PC-3 (cell line): ENCODE measurements at regions not wholly inside any gene's neighbourhood (a gene's known extent, or its start where the extent isn't known, plus 50 kb on each side); places are given as distances from the start of the nearest gene placed in this dataset.
"Not testable (repeated sequence)": the region's sequence is repeated elsewhere in the genome, so short reads cannot be mapped to it uniquely, and the experiment has no call there.

Experiments used
- ATAC-seq: fragments of 200-7000 bp; cut with Tn5 transposase; 2 replicates; pipeline ENCODE4 v1.9.1; 2020; ENCODE audit warnings: mild to moderate bottlenecking, moderate library complexity
- BruUV-seq: library from RNA; stranded (reverse); fragments of 400-500 nt; replicated peaks from 2 replicates; lab custom pipeline; 2021; lab: Mats Ljungman, UMichigan
- CTCF ChIA-PET: fragments of 300-600 bp; sonication (Branson Sonifier 250); formaldehyde crosslinking; loops from one replicate; lab custom pipeline; 2022; ENCODE audit warnings: antibody characterized with exemption; lab: Charles Lee
- POLR2A ChIA-PET: fragments of 300-600 bp; sonication (Branson Sonifier 250); formaldehyde crosslinking; loops from one replicate; lab custom pipeline; 2022; ENCODE audit warnings: antibody characterized with exemption; ENCODE audit not compliant: unreplicated experiment; lab: Charles Lee
- DNase-seq: peaks from one replicate; pipeline ENCODE4 v3.0.0-alpha.2; 2015
- H2AFZ ChIP-seq: fragments of 300-600 bp; sonication (generic); 2 replicates; pipeline ENCODE4 v1.6.0; 2016; ENCODE audit warnings: antibody characterized with exemption, low read length
- H3F3A ChIP-seq: fragments of 300-600 bp; sonication (generic); one replicate; pipeline ENCODE4 v1.6.0; 2017; ENCODE audit warnings: antibody characterized with exemption, low read length, control low read depth, mild to moderate bottlenecking; ENCODE audit not compliant: unreplicated experiment
- H3K27ac ChIP-seq: fragments of 300-600 bp; sonication (generic); 2 replicates; pipeline ENCODE4 v1.5.1; 2016; ENCODE audit warnings: mild to moderate bottlenecking, low read length
- H3K27me3 ChIP-seq: fragments of 300-600 bp; sonication (generic); 2 replicates; pipeline ENCODE4 v1.6.1; 2016; ENCODE audit warnings: low read length, mixed read lengths
- H3K36me3 ChIP-seq: fragments of 300-600 bp; sonication (generic); 2 replicates; pipeline ENCODE4 v1.6.1; 2016; ENCODE audit warnings: low read depth, mixed run types, low read length, mixed read lengths
- H3K4me1 ChIP-seq: fragments of 300-600 bp; sonication (generic); 2 replicates; pipeline ENCODE4 v1.5.1; 2016; ENCODE audit warnings: low read length; ENCODE audit not compliant: insufficient read depth
- H3K4me2 ChIP-seq: fragments of 300-600 bp; sonication (generic); 2 replicates; pipeline ENCODE4 v1.6.0; 2016; ENCODE audit warnings: low read length
- H3K4me3 ChIP-seq: fragments of 300-600 bp; sonication (generic); 2 replicates; pipeline ENCODE4 v1.5.1; 2016; ENCODE audit warnings: mild to moderate bottlenecking, low read length, mixed read lengths
- H3K79me2 ChIP-seq: fragments of 300-600 bp; sonication (generic); 2 replicates; pipeline ENCODE4 v1.6.1; 2017; ENCODE audit warnings: low read length, mixed read lengths
- H3K9ac ChIP-seq: fragments of 300-600 bp; sonication (generic); 2 replicates; pipeline ENCODE4 v1.6.0; 2016; ENCODE audit warnings: mild to moderate bottlenecking, low read length
- H3K9me2 ChIP-seq: fragments of 300-600 bp; sonication (generic); replicated peaks from 2 replicates; pipeline ENCODE4 v1.6.1; 2016; ENCODE audit warnings: mixed run types, low read length, mixed read lengths
- H3K9me3 ChIP-seq: fragments of 300-600 bp; sonication (generic); 2 replicates; pipeline ENCODE4 v1.6.1; 2016; ENCODE audit warnings: low read length, mixed read lengths
- H4K20me1 ChIP-seq: fragments of 300-600 bp; sonication (generic); 2 replicates; pipeline ENCODE4 v1.6.1; 2016; ENCODE audit warnings: low read length, mixed read lengths
- CTCF ChIP-seq: fragments of 300-600 bp; sonication (generic); conservative IDR thresholded peaks from 2 replicates; pipeline ENCODE4 v1.5.1; 2017; ENCODE audit warnings: antibody characterized with exemption, low read depth, mild to moderate bottlenecking, low read length
- EZH2 ChIP-seq: fragments of 300-600 bp; sonication (generic); IDR thresholded peaks from one replicate; pipeline ENCODE4 v1.6.1; 2017; ENCODE audit warnings: antibody characterized with exemption, mild to moderate bottlenecking, low read length; ENCODE audit not compliant: unreplicated experiment
- EZH2phosphoT487 ChIP-seq: fragments of 300-600 bp; sonication (generic); IDR thresholded peaks from 2 replicates; pipeline ENCODE4 v1.6.1; 2018; ENCODE audit warnings: mild to moderate bottlenecking, antibody characterized with exemption, low read length, borderline replicate concordance
- intact Hi-C: fragments of 100-400 bp; cut with micrococcal nuclease; formaldehyde crosslinking; loops from 2 replicates; pipeline ENCODE4 v1.9.0; 2023

- ATAC-seq, H3K4me2 ChIP-seq, H3K4me1 ChIP-seq, H3K36me3 ChIP-seq, H2AFZ ChIP-seq, H3K9me3 ChIP-seq, H3K27ac ChIP-seq, H3K27me3 ChIP-seq, H3F3A ChIP-seq, H3K9ac ChIP-seq, intact Hi-C loops, BruUV-seq, H3K9me2 ChIP-seq, DNase-seq, H3K4me3 ChIP-seq, H4K20me1 ChIP-seq, H3K79me2 ChIP-seq: not testable (repeated sequence)
- ChIA-PET POLR2A (interaction anchor here (0.6 kb wide), 1 partner anchor 211 kb away, joined by 3 read pairs; no protein-coding TSS in a partner anchor), CTCF (interaction anchor here (1.0 kb wide), 1 partner anchor 57 kb away, joined by 4 read pairs; no protein-coding TSS in a partner anchor)
Observed at GRCh38 chr10:61818251-61818650, 83.2 kb upstream of the ARID5B start.

GRCh38 chr10:61819208-61819607 is 82.3 kb upstream of the ARID5B start:
- CTCF ChIA-PET: interaction anchor here (0.5 to 1.4 kb wide), 12 partner anchors 16 to 680 kb away, joined by 3 to 48 read pairs (median 4); no protein-coding TSS in a partner anchor
- Histone ChIP-seq H4K20me1 (no peaks in the 10 kb centered on the region), H3K27ac (no peak overlapping the region), H3K9me3 (no peaks in the 10 kb centered on the region), H3K27me3 (no peaks in the 10 kb centered on the region), H3F3A (no peaks in the 10 kb centered on the region), H3K4me2 (no peak overlapping the region), H3K9me2 (no peaks in the 10 kb centered on the region; the same call in 1 of the 2 replicates), H3K4me1 (no peaks in the 10 kb centered on the region), H3K4me3 (no peak overlapping the region), H3K79me2 (no peaks in the 10 kb centered on the region), H3K36me3 (no peaks in the 10 kb centered on the region), H2AFZ (no peak overlapping the region), H3K9ac (no peak overlapping the region)
- ATAC-seq (peak; percentile 70), DNase-seq (peak; percentile 59)
- BruUV-seq: no TSS peak
- TF ChIP-seq EZH2 (no peak), EZH2phosphoT487 (no peak), CTCF (peak; percentile 74)
- POLR2A ChIA-PET: interaction anchor here (0.8 kb wide), 1 partner anchor 69 kb away, joined by 4 read pairs; no protein-coding TSS in a partner anchor
- intact Hi-C loops: loop anchor here (1.0 kb wide), 1 partner anchor 68 kb away; no protein-coding TSS in a partner anchor

GRCh38 chr10:61821153-61821552 is 80.3 kb upstream of the ARID5B start:
- DNase-seq (no peak), ATAC-seq (no peak)
- H4K20me1 ChIP-seq: no peaks in the 10 kb centered on the region
- TF ChIP-seq EZH2: no peak
- TF ChIP-seq CTCF: no peak
- TF ChIP-seq EZH2phosphoT487: no peak
- H3K27ac ChIP-seq: no peak overlapping the region
- H3F3A ChIP-seq: no peaks in the 10 kb centered on the region
- H2AFZ ChIP-seq: 0 out of 2 replicates have a peak overlapping the region, but pooled peaks have one; percentile 4
- H3K79me2 ChIP-seq: no peaks in the 10 kb centered on the region
- no TSS peak for BruUV-seq
- intact Hi-C loops: no loop called here
- no peaks in the 10 kb centered on the region for H3K27me3 ChIP-seq
- no peaks in the 10 kb centered on the region; the same call in 1 of the 2 replicates for H3K9me2 ChIP-seq
- no peak overlapping the region for H3K4me3 ChIP-seq
- H3K9me3 ChIP-seq: no peaks in the 10 kb centered on the region
- no peak overlapping the region for H3K9ac ChIP-seq
- peaks cover 14% of the 10 kb centered on the region for H3K4me1 ChIP-seq
- POLR2A ChIA-PET: no interaction called here
- no peaks in the 10 kb centered on the region for H3K36me3 ChIP-seq
- CTCF ChIA-PET: no interaction called here
- H3K4me2 ChIP-seq: no peak overlapping the region
